Glomerular visceral epithelial cell (primary cell): ENCODE measurements at regions not wholly inside any gene's neighbourhood (a gene's known extent, or its start where the extent isn't known, plus 50 kb on each side); places are given as distances from the start of the nearest gene placed in this dataset.
"Not testable (repeated sequence)": the region's sequence is repeated elsewhere in the genome, so short reads cannot be mapped to it uniquely, and the experiment has no call there.

Experiments
- DNase-seq: peaks from one replicate; pipeline ENCODE4 v3.0.0-alpha.2; 2016; ENCODE audit errors: extremely low spot score

DNA sequence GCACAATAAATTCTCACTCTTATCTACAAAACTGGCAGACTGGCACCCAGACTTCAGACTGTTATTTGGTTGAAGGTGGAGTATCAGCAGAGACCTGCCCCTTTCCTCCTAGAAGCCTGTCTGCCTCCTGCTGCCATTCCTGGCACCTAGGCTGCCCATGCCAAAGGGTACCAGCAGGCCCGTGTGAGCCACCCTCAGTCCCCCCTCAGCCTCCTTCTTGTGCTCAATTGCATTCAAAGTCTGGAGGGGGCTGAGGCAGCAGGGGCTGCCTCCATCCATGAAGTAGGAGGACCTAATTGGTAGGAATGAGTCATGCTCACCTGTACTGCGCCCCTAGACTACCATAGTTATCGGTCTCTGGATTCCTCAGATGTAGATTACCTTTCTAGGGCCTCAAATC is 440.9 kb upstream of the GRM3 start:
- no peak for DNase-seq

- no peak for DNase-seq
Observed at GRCh38 chr7:86201767-86202166, 441.9 kb upstream of the GRM3 start.

GRCh38 chr7:86199881-86200614 is 443.7 kb upstream of the GRM3 start:
- no peak for DNase-seq

DNA sequence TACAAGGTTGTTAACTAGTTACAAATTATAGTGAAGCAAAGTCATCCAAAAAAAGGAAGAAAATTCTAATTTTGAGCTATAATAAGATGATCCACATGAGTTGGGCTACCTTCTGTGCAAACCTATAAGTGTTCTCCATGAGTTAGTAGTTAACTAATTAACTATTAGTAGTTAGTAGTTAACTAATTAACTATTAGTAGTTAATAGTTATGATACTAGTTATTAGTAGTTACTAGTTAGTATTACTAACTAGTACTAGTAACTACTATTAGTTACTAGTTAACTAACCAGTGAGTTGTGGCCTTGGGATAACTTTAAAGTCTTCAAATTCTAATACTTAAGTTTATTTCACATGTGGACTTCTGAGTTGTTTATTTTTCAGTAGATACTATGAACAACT is 453.4 kb upstream of the GRM3 start:
- no peak for DNase-seq

DNA sequence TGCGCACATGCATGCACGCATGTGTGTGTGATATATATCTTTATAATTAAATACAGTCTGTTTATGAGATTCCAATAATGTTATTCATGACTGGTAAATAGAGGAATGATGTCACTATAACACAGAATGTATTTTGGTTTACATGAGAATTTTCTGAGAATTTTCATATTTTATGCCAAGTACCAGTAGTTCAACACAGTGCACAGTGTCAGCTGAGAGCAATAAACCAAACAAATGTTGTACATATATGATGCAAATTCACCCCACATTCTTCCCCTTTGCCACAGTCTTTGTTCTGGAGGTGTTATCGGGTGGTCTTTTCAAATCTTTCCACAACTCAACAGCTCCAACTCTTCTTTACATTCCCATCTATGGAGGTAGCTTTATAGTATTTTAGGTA is 462.2 kb upstream of the GRM3 start:
- no peak for DNase-seq

- no peak for DNase-seq
Observed at GRCh38 chr7:86164827-86165226, 478.9 kb upstream of the GRM3 start.

DNA sequence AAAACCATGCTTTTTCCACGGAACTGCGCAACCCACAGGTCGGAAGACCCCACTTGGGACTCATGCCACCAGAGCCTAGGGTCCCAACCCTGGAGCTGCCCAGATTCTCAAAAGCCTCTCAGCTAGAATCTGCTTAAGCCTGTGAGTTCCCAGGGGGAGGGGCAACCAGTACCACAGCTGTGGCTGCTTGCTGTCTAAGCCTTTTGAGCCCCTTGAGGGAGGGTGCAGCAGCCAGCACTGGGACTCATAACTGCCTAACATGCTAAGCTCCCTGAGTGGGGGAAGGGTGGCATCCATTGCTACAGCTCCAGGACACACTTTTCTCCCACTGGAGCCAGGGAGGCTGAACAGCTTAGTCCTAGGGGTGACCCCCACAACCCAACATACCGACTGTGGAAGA is 485.6 kb upstream of the GRM3 start:
- DNase-seq, result no peak

- no peak for DNase-seq
Observed at GRCh38 chr7:86155623-86156022, 488.1 kb upstream of the GRM3 start.

GRCh38 chr7:86152926-86153325 is 490.8 kb upstream of the GRM3 start:
- no peak for DNase-seq

DNA sequence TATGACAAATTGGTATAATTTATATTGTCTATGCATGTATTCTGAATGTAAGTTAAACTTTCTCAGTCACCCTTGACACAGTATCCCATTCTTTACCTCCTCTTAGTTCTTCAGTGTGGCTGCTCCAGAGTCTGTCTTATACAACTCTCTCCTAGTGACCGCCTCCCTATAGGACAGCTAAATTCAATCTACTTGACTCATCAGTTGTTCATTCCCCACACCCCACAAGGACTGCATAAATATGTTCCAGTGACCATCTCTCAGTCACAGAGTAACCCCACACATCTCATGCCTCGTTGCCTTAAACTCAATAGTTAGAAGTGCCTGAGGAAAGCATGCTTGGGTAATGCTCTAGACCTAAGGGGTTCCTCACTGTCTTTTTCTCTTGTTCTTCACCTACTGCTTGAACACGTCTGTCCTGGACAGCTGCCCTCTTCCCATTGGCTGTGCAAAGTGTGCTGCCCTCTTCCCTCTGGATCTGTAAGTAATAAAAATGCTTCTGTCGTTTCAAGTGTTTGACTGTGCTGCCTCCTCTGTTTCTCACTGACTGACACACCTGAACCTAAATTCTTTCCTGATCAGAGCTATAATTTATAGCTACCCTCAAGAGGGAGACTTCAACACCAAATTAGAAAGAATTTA is 494.6 kb upstream of the GRM3 start:
- DNase-seq, result peak; percentile 44

GRCh38 chr7:86148501-86148900 is 495.2 kb upstream of the GRM3 start:
- DNase-seq, result no peak

GRCh38 chr7:86137343-86137742 is 506.4 kb upstream of the GRM3 start:
- no peak for DNase-seq

GRCh38 chr7:86130268-86130667 is 513.4 kb upstream of the GRM3 start:
- DNase-seq, result no peak

DNA sequence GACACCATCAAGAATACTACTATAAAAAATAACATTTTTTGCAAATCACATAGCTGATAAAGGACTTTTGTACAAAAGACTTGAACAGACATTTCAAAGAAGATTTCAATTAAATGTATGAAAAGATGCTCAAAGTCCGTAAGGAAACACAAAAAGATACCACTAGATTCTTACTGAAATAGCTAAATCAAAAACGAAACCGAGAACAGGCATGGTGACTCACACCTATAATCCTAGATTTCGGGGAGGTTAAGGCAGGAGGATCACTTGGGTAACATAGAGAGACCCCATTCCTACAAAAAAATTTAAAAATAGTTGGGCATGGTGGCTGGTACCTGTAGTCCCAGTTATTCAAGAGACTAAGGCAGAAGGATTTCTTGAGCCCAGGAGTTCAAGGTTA is 520.2 kb upstream of the GRM3 start:
- no peak for DNase-seq

GRCh38 chr7:86094166-86094669 is 549.5 kb upstream of the GRM3 start:
- DNase-seq, result no peak

GRCh38 chr7:86091369-86091768 is 552.3 kb upstream of the GRM3 start:
- DNase-seq, result no peak

DNA sequence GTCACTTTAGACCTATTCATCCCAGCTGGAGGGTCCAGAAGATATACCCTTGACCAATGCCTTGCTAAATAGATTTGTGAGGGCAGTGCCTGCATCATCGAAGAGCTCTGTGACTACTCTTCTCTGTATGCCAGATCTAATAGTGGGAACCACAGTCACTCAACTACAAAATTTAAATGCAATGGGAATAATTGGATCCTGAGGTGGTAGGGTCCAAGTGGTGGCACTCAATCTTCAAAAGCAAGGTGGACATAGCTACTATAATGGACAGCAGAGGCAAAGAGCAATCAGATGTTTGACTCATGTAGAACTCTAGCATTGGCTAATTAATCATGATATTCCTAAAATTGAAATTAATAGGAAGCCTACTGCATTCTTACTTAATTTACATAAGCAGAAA is 554.3 kb upstream of the GRM3 start:
- DNase-seq, result no peak

- not testable (repeated sequence) for DNase-seq
Observed at GRCh38 chr7:86064572-86064971, 579.1 kb upstream of the GRM3 start.

DNA sequence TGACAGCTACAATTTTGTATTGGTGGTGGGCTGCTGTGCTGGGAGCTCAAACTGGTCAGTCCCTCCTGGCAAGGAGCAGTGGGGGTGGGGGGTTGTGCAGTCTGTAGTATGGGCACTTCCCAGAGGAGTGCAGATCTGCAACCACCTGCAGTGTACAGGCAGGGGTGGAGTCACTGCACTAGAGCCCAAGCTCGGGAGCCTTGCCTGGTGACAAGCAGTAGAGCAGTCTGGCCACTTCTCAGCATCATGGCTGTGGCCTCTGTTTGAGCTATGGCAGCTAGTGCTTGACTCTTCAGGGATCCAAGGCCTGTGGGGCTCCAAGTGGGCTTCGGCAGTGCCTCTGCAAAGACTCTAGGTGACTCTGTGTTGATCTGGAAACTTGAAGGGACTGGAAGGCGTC is 585.1 kb upstream of the GRM3 start:
- DNase-seq, result no peak

GRCh38 chr7:86050918-86051317 is 592.8 kb upstream of the GRM3 start:
- DNase-seq, result no peak

GRCh38 chr7:86049910-86050309 is 593.8 kb upstream of the GRM3 start:
- no peak for DNase-seq

DNA sequence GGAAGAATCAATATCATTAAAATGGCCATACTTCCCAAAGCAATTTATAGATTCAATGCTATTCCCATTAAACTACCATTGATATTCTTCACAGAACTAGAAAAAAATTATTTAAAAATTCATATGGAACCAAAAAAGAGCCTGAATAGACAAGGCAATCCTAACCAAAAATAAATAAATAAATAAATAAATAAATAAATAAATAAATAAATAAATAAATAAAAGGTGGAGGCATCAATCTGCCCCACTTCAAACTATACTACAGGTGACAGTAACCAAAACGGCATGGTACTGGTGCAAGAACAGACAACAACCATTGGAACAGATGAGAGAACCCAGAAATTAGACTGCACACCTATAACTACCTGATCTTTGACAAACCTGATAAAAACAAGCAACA is 598.5 kb upstream of the GRM3 start:
- DNase-seq, result not testable (repeated sequence)

DNA sequence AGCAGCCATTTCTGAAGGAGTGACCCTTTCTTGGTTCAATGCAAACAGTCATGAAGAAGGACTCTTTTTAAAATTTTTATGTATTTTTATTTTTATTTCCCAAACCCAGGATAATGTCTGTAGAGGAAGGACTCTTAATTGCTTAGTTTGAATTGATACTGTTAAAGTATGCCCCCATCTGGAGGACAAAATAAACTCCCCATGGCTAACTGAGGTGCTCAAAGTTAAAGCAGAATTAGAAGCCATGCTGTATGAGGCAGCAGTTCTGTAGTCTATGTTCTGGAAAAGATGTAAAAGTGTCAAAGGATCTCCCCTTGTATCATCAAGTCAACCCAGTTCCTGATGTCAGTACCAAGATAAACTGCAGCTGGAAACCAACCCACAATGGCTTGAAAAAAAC is 617.9 kb upstream of the GRM3 start:
- DNase-seq, result no peak

DNA sequence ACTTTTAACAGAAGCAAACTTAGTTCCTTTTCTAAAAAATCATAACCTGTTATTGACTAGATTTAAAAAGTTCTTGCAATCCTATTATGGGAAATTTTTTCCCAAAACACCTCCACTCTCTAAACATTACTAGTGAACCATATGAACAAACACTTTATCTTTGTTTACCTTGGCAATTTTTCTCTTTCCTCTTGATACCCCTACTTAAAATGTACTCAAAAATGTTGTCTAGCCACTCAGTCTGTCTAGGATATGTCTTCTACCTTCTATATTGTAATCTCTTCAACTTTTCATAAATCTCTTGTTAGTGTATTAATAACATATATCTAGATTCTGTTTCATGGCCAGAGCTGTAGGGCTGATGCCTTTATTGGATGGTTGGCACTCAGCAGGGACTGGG is 630.0 kb upstream of the GRM3 start:
- no peak for DNase-seq
